Transverse colon (tissue), 4 donors: ENCODE measurements at regions not wholly inside any gene's neighbourhood (a gene's known extent, or its start where the extent isn't known, plus 50 kb on each side); places are given as distances from the start of the nearest gene placed in this dataset.
"Not testable (repeated sequence)": the region's sequence is repeated elsewhere in the genome, so short reads cannot be mapped to it uniquely, and the experiment has no call there.

Experiments used
- DNase-seq: peaks from one replicate; pipeline ENCODE4 v3.0.0-alpha.2; 2019
- H3K27ac ChIP-seq, 4 donors: fragments of 200-600 bp; sonication (generic); 2 replicates each; pipeline ENCODE4 v1.5.1; 2016 to 2018; ENCODE audit warnings: inconsistent platforms in 4 of 4
- H3K27me3 ChIP-seq: fragments of 200-600 bp; sonication (generic); 2 replicates; pipeline ENCODE4 v1.5.1; 2017; ENCODE audit warnings: inconsistent platforms
- H3K36me3 ChIP-seq, 4 donors: fragments of 200-600 bp; sonication (generic); 2 replicates each; pipeline ENCODE4 v1.5.1; 2017 to 2019; ENCODE audit warnings: inconsistent platforms in 4 of 4
- H3K4me1 ChIP-seq, 4 donors: fragments of 200-600 bp; sonication (generic); 2 replicates each; pipeline ENCODE4 v1.5.1; 2017 to 2020; ENCODE audit warnings: inconsistent platforms in 4 of 4
- H3K4me3 ChIP-seq, 4 donors: fragments of 200-600 bp; sonication (generic); 1 replicate in 1 of 4; 2 replicates in 3 of 4; pipeline versions ENCODE4 v1.5.1 to v1.6.1; 2017 to 2019; ENCODE audit warnings: inconsistent platforms in 4 of 4
- H3K9me3 ChIP-seq, 2 donors: fragments of 200-600 bp; sonication (generic); 2 replicates each; pipeline ENCODE4 v1.5.1; 2017 to 2019; ENCODE audit warnings: inconsistent platforms in 2 of 2
- EP300 ChIP-seq: sonication (generic); formaldehyde crosslinking; IDR thresholded peaks from one replicate; pipeline ENCODE4 v1.6.1; 2017; ENCODE audit warnings: antibody characterized with exemption, low read depth
- POLR2A ChIP-seq: fragments of 450-650 bp; IDR thresholded peaks from one replicate; pipeline ENCODE4 v1.6.1; 2016; ENCODE audit warnings: antibody characterized with exemption, mild to moderate bottlenecking, moderate library complexity
- POLR2AphosphoS5 ChIP-seq, 3 donors: sonication (generic); formaldehyde crosslinking; IDR thresholded peaks; one replicate each; pipeline ENCODE4 v1.6.1; 2016; ENCODE audit warnings: antibody characterized with exemption in 3 of 3
- WGBS, 2 donors: methylation state at CpG; one replicate each; pipeline ENCODE4 v1.1.5; 2018; ENCODE audit warnings: low coverage in 1 of 2; 5-methylcytosine and 5-hydroxymethylcytosine counted together
- in situ Hi-C, 4 donors: fragments of 200-750 bp; cut with MboI; loops; one replicate each; pipeline versions ENCODE4 v1.15.0 to v1.15.1; 2017; ENCODE audit warnings: low sequenced_read_pairs in 3 of 4, low pct_ligation_motif_present in 1 of 4, low pct_unique_long_range_greater_than_20kb in 1 of 4
- intact Hi-C: fragments of 100-400 bp; cut with DNase I; formaldehyde crosslinking; loops from one replicate; pipeline ENCODE4 v1.15.1; 2023; ENCODE audit warnings: low total_unique reads
- TF ChIP-seq, protein P1 (sequence below), 5 experiments: fragments of 200-600 bp in 3 of 5; fragments of 450-650 bp in 2 of 5; sonication (generic) in 3 of 5; IDR thresholded peaks; 1 replicate in 2 of 5; 2 replicates in 3 of 5; pipeline ENCODE4 v1.5.1; 2016 to 2017; ENCODE audit warnings: antibody characterized with exemption in 5 of 5, inconsistent platforms in 3 of 5, mild to moderate bottlenecking in 2 of 5, moderate library complexity in 1 of 5

DNA sequence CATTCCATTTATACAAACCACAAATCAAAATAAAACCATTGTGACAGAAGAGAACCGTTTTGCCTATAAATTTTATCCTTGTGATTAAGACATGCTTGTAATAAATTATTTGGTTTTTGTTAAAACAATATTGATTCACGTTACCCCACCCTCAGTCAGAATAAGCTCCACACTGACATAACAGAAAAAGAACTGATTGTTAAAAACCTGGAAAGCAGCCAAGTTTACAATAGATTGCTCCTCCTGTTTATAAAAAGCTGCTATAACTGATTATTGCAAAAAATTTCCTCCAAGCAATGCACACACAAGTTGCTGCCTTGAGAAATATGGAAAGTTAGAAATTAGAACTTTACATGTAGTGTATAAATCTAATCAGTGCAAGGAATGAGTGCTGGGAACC, 263.5 kb downstream of the SETD4 start:
- DNase-seq, result no peak
- H3K27me3 ChIP-seq, result no peaks in the 10 kb centered on the region
- H3K4me1 ChIP-seq, result peaks cover 0 to 12% (median 2%) of the 10 kb centered on the region in 4 donors
- no peak overlapping the region for H3K27ac ChIP-seq
- no peak for TF ChIP-seq EP300
- TF ChIP-seq POLR2AphosphoS5 (IDR thresholded peaks at IDR 0.05), result no peak
- TF ChIP-seq POLR2A, result no peak
- in situ Hi-C loops, result no loop called here
- no peaks in the 10 kb centered on the region for H3K36me3 ChIP-seq
- intact Hi-C loops, result no loop called here
- no peak overlapping the region for H3K4me3 ChIP-seq
- no peaks in the 10 kb centered on the region for H3K9me3 ChIP-seq
- WGBS, 2 donors, result 6 to 20% methylated on average over 2 of the region's 2 CpGs

DNA sequence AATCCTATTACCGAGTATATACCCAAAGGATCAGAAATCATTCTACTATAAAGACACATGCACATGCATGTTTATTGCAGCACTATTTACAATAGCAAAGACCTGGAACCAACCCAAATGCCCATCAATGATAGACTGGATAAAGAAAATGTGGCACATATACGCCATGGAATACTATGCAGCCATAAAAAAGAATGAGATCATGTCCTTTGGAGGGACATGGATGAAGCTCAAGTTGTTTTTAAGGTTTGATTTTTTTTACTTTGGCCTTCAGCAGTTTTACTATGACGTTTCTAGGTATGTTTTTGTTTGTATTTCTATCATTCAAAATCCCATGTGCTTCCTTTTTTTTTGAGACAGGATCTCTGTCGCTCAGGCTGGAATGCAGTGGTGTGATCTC, 265.8 kb downstream of the SETD4 start:
- 81 to 90% methylated on average over 4 of the region's 4 CpGs for WGBS, 2 donors
- intact Hi-C loops, in situ Hi-C loops: not testable (repeated sequence)

DNA sequence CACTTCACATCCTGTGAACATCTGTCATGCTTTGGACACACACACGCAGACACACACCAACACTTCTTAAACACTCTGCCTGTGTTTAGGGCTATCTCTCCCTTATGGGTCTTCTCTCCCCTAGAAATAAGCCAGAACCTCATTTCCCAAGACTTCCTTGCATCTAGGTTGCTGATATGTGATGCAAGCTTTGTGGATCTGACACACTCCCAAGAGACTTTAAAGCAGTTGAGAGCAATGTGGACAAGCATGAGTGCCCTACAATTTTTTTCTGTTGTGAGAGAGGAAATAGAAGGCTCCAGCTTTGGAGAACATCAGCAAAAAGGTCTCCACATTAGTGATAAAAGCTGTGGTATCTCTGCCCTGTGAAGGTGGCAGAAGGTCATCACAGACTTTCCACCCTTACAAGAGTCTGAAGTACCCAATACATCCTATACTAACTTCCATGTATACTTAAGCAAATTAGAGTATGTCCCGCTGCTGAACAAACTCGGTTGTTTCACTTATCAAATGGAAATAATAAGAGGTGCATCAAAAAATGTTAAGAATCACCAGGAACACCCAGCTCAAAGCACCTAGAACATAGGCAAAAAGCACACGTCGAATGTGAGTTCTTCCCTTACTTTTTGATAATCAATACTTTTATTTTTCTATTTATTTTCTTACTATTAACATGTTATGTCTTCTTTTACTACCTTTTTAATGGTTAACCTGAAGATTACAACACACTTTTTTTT, 267.6 kb downstream of the SETD4 start:
- H3K27ac ChIP-seq, result no peak overlapping the region
- no peak for DNase-seq
- no peaks in the 10 kb centered on the region for H3K36me3 ChIP-seq
- in situ Hi-C loops (no loop called here), intact Hi-C loops (no loop called here)
- no peak overlapping the region for H3K4me3 ChIP-seq
- no peak for TF ChIP-seq POLR2AphosphoS5 (IDR thresholded peaks at IDR 0.05)
- TF ChIP-seq, protein P1, sequence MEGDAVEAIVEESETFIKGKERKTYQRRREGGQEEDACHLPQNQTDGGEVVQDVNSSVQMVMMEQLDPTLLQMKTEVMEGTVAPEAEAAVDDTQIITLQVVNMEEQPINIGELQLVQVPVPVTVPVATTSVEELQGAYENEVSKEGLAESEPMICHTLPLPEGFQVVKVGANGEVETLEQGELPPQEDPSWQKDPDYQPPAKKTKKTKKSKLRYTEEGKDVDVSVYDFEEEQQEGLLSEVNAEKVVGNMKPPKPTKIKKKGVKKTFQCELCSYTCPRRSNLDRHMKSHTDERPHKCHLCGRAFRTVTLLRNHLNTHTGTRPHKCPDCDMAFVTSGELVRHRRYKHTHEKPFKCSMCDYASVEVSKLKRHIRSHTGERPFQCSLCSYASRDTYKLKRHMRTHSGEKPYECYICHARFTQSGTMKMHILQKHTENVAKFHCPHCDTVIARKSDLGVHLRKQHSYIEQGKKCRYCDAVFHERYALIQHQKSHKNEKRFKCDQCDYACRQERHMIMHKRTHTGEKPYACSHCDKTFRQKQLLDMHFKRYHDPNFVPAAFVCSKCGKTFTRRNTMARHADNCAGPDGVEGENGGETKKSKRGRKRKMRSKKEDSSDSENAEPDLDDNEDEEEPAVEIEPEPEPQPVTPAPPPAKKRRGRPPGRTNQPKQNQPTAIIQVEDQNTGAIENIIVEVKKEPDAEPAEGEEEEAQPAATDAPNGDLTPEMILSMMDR (IDR thresholded peaks at IDR 0.05), result no peak
- H3K27me3 ChIP-seq, result no peaks in the 10 kb centered on the region
- H3K9me3 ChIP-seq, result no peaks in the 10 kb centered on the region
- WGBS, 2 donors, result 78 to 79% methylated on average over 4 to 5 of the region's 5 CpGs
- peaks cover 0 to 12% (median 2%) of the 10 kb centered on the region in 4 donors for H3K4me1 ChIP-seq

More for the DNA sequence above, 265.8 kb downstream of the SETD4 start:
- not testable (repeated sequence) for H3K9me3 ChIP-seq, H3K27ac ChIP-seq, DNase-seq, H3K27me3 ChIP-seq, H3K4me3 ChIP-seq, H3K36me3 ChIP-seq
- peaks cover 0 to 12% (median 2%) of the 10 kb centered on the region in 4 donors for H3K4me1 ChIP-seq

DNA sequence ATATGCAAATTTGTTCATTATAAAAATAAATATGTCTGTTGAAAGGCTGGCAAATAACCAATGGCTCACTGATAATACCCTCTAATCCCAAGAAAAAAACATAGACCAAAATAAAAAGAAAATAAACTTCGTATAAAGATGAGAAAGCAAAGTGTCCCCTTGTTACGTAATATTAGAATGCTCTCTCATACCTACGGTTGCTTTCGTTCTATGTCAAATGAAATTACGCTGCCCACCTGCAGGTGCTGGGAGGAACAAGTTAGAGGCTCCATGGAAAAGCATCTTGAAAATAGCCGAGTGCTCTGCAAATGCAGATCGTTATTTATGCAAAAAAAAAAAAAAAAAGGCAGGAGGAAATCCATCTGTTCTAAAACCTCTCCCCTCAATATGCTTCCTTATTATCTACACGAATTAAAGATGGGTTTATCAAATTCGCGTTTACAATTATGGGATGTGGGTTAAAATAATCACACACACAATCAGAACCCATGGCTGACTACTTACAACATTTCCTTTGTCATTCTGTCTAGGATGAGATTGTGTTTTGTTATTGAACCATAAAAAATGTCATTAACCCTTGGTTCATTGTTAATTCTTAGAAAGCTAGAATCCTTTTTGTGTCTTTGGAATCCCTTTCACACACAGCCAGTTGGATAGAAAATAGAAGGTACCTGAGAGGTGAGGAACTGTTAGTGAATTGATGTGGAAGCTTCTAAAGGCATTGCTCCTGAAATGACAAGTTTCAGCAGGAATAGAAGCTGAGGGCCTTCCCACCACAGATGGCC, 268.6 kb downstream of the SETD4 start:
- Histone ChIP-seq H3K27me3 (no peaks in the 10 kb centered on the region), H3K4me1 (peaks cover 0 to 4% (median 0%) of the 10 kb centered on the region in 4 donors), H3K4me3 (no peak overlapping the region), H3K9me3 (no peaks in the 10 kb centered on the region), H3K36me3 (no peaks in the 10 kb centered on the region), H3K27ac (no peak overlapping the region)
- WGBS, 2 donors, result 75 to 80% methylated on average over 10 of the region's 10 CpGs
- in situ Hi-C loops, result no loop called here
- TF ChIP-seq POLR2A, result no peak
- no peak for TF ChIP-seq EP300
- TF ChIP-seq, protein P1 (IDR thresholded peaks at IDR 0.05), result no peak
- no peak for TF ChIP-seq POLR2AphosphoS5 (IDR thresholded peaks at IDR 0.05)
- intact Hi-C loops, result no loop called here
- no peak for DNase-seq

DNA sequence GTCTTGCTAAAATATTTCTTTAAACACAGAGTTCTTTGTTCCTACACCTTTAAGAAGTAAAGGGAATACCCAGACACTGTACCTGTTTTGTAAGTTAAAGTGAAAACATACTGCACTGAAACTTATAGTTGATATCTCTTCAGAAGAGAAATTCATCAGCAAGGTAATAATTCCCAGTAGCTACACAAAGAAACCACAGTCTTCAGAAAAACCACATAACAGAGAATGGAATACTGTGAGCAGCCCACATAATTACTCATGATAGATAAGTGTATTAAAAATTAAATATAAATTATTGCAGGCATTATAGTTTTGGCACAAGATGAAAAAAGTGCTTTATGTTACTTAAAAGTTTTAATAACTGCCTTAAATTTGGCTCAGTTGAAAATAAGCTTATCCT, 276.6 kb downstream of the SETD4 start:
- H3K27me3 ChIP-seq, result peaks cover 5% of the 10 kb centered on the region
- intact Hi-C loops (no loop called here), in situ Hi-C loops (no loop called here)
- no peak overlapping the region for H3K4me3 ChIP-seq
- H3K4me1 ChIP-seq, result no peaks in the 10 kb centered on the region
- no peak overlapping the region for H3K27ac ChIP-seq
- no peaks in the 10 kb centered on the region for H3K36me3 ChIP-seq
- no peaks in the 10 kb centered on the region for H3K9me3 ChIP-seq
- no peak for DNase-seq
- TF ChIP-seq POLR2AphosphoS5 (IDR thresholded peaks at IDR 0.05) (no peak), POLR2A (no peak), EP300 (no peak)
- TF ChIP-seq, protein P1 (IDR thresholded peaks at IDR 0.05), result no peak
